T-helper 22 cell (primary cell): ENCODE measurements at regions not wholly inside any gene's neighbourhood (a gene's known extent, or its start where the extent isn't known, plus 50 kb on each side); places are given as distances from the start of the nearest gene placed in this dataset.
"Not testable (repeated sequence)": the region's sequence is repeated elsewhere in the genome, so short reads cannot be mapped to it uniquely, and the experiment has no call there.

Experiments used
- DNase-seq: peaks from one replicate; pipeline ENCODE4 v3.0.0-alpha.2; 2020; ENCODE audit warnings: low read depth

GRCh38 chr7:106713452-106713851 lies 52.5 kb upstream of the CCDC71L start:
- DNase-seq, result not testable (repeated sequence)

- DNase-seq, result not testable (repeated sequence)
These were observed 53.9 kb upstream of the CCDC71L start for GRCh38 chr7:106714590-106715442.

- DNase-seq, result no peak
These were observed 54.8 kb upstream of the CCDC71L start for GRCh38 chr7:106715730-106716129.

- no peak for DNase-seq
These were observed 56.4 kb upstream of the CCDC71L start for GRCh38 chr7:106717254-106717954.

- DNase-seq, result peak; percentile 47
These were observed 57.3 kb upstream of the CCDC71L start for GRCh38 chr7:106717955-106718871.

GRCh38 chr7:106720641-106721040 lies 59.7 kb upstream of the CCDC71L start:
- DNase-seq, result no peak

GRCh38 chr7:106721816-106722785 lies 61.1 kb upstream of the CCDC71L start:
- DNase-seq, result no peak

- DNase-seq, result no peak
These were observed 62.4 kb upstream of the CCDC71L start for GRCh38 chr7:106723398-106723797.

- no peak for DNase-seq
These were observed 68.9 kb upstream of the CCDC71L start for GRCh38 chr7:106729720-106730385.

GRCh38 chr7:106731187-106731586 lies 70.2 kb upstream of the CCDC71L start:
- no peak for DNase-seq

GRCh38 chr7:106731646-106732444 lies 70.9 kb upstream of the CCDC71L start:
- DNase-seq, result no peak

- no peak for DNase-seq
These were observed 74.7 kb upstream of the CCDC71L start for GRCh38 chr7:106735637-106736036.

- DNase-seq, result no peak
These were observed 75.2 kb upstream of the CCDC71L start for GRCh38 chr7:106736123-106736507.

GRCh38 chr7:106736508-106737201 lies 75.7 kb upstream of the CCDC71L start:
- DNase-seq, result peak; percentile 8

- DNase-seq, result no peak
These were observed 76.2 kb upstream of the CCDC71L start for GRCh38 chr7:106737202-106737562.

- no peak for DNase-seq
These were observed 79.8 kb upstream of the CCDC71L start for GRCh38 chr7:106740806-106741205.

- DNase-seq, result no peak
These were observed 83.7 kb upstream of the CCDC71L start for GRCh38 chr7:106744563-106745091.

GRCh38 chr7:106747301-106747700 lies 86.3 kb upstream of the CCDC71L start:
- DNase-seq, result not testable (repeated sequence)

- DNase-seq, result no peak
These were observed 86.8 kb upstream of the CCDC71L start for GRCh38 chr7:106747804-106748203.
